ENCODE measurements at regions not wholly inside any gene's neighbourhood (a gene's known extent, or its start where the extent isn't known, plus 50 kb on each side); places are given as distances from the start of the nearest gene placed in this dataset.

GRCh38 chr11:116057000-116057399 is 552.8 kb upstream of the CADM1 start:
- no peak for TF ChIP-seq CTCF (conservative IDR thresholded peaks at IDR 0.05 in 1 of 2, IDR thresholded peaks at IDR 0.05 in 1 of 2; ENCODE audit: low read depth in 1 of 2, low read length in 2 of 2)
- TF ChIP-seq EZH2 (IDR thresholded peaks at IDR 0.05; ENCODE audit: low read length, missing control alignments) = no peak
